PC-9 (cell line): ENCODE measurements at regions not wholly inside any gene's neighbourhood (a gene's known extent, or its start where the extent isn't known, plus 50 kb on each side); places are given as distances from the start of the nearest gene placed in this dataset.

ENCODE experiments used
- BruUV-seq: library from RNA; stranded (reverse); fragments of 400-500 nt; replicated peaks from 2 replicates; lab custom pipeline; 2021; lab: Mats Ljungman, UMichigan
- CTCF ChIA-PET: fragments of 300-600 bp; sonication (Branson Sonifier 250); formaldehyde crosslinking; loops from one replicate; lab custom pipeline; 2022; ENCODE audit warnings: antibody characterized with exemption; lab: Charles Lee
- POLR2A ChIA-PET: fragments of 300-600 bp; sonication (Branson Sonifier 250); formaldehyde crosslinking; loops from one replicate; lab custom pipeline; 2022; ENCODE audit warnings: antibody characterized with exemption; ENCODE audit not compliant: unreplicated experiment; lab: Charles Lee
- DNase-seq, 2 experiments: peaks; one replicate each; pipeline versions ENCODE4 v3.0.0 to v3.0.0-alpha.2; 2015 to 2022; ENCODE audit warnings: mixed read lengths in 1 of 2
- H2AFZ ChIP-seq: fragments of 200-600 bp; sonication (generic); 2 replicates; pipeline ENCODE4 v1.8.1; 2017; ENCODE audit warnings: antibody characterized with exemption
- H3F3A ChIP-seq: fragments of 200-600 bp; sonication (generic); 2 replicates; pipeline ENCODE4 v1.8.1; 2017; ENCODE audit warnings: antibody characterized with exemption, mild to moderate bottlenecking, low read depth; ENCODE audit not compliant: insufficient read depth
- H3K27ac ChIP-seq: fragments of 200-600 bp; sonication (generic); 2 replicates; pipeline ENCODE4 v1.6.1; 2016; ENCODE audit warnings: mixed run types
- H3K27me3 ChIP-seq: fragments of 200-600 bp; sonication (generic); 2 replicates; pipeline ENCODE4 v1.6.1; 2016; ENCODE audit warnings: low read depth, mixed run types; ENCODE audit not compliant: insufficient read depth
- H3K36me3 ChIP-seq: fragments of 200-600 bp; sonication (generic); 2 replicates; pipeline ENCODE4 v1.6.1; 2016; ENCODE audit warnings: low read depth, mixed run types
- H3K4me1 ChIP-seq: fragments of 200-600 bp; sonication (generic); replicated peaks from 2 replicates; pipeline ENCODE4 v1.6.1; 2016; ENCODE audit warnings: mixed run types; ENCODE audit not compliant: insufficient read depth
- H3K4me2 ChIP-seq: fragments of 200-600 bp; sonication (generic); 2 replicates; pipeline ENCODE4 v1.6.1; 2017; ENCODE audit warnings: mixed run types
- H3K4me3 ChIP-seq: fragments of 200-600 bp; sonication (generic); 2 replicates; pipeline ENCODE4 v1.6.1; 2016; ENCODE audit warnings: mixed run types
- H3K79me2 ChIP-seq: fragments of 200-600 bp; sonication (generic); 2 replicates; pipeline ENCODE4 v1.6.1; 2017; ENCODE audit warnings: low read depth, mixed run types
- H3K9me2 ChIP-seq: fragments of 200-600 bp; sonication (generic); 2 replicates; pipeline ENCODE4 v1.8.1; 2017; ENCODE audit warnings: mild to moderate bottlenecking; ENCODE audit not compliant: insufficient read depth
- H3K9me3 ChIP-seq: fragments of 200-600 bp; sonication (generic); 2 replicates; pipeline ENCODE4 v1.8.1; 2016; ENCODE audit warnings: low read depth; ENCODE audit not compliant: insufficient read depth
- H4K20me1 ChIP-seq: fragments of 200-600 bp; sonication (generic); 2 replicates; pipeline ENCODE4 v1.8.1; 2017; ENCODE audit not compliant: insufficient read depth
- CTCF ChIP-seq: fragments of 200-600 bp; sonication (generic); conservative IDR thresholded peaks from 2 replicates; pipeline ENCODE4 v1.6.1; 2017; ENCODE audit warnings: mixed run types, antibody characterized with exemption, mild to moderate bottlenecking, moderate library complexity
- EZH2 ChIP-seq: fragments of 200-600 bp; sonication (generic); IDR thresholded peaks from 2 replicates; pipeline ENCODE4 v1.8.0; 2017; ENCODE audit warnings: antibody characterized with exemption, low read depth
- intact Hi-C: fragments of 100-400 bp; cut with micrococcal nuclease; formaldehyde crosslinking; loops from one replicate; pipeline ENCODE4 v1.10.0; 2022; ENCODE audit not compliant: unreplicated experiment

GRCh38 chr4:129751646-129752045 is 655.7 kb downstream of the C4orf33 start:
- CTCF ChIA-PET, result no interaction called here
- intact Hi-C loops, result no loop called here
- H3K4me2 ChIP-seq, result no peak overlapping the region

GRCh38 chr4:129783596-129783995 is 687.6 kb downstream of the C4orf33 start:
- TF ChIP-seq CTCF, result no peak
- no peak for TF ChIP-seq EZH2
- intact Hi-C loops, result no loop called here

More at GRCh38 chr4:129751646-129752045, 655.7 kb downstream of the C4orf33 start:
- H3K9me2 ChIP-seq, result no peaks in the 10 kb centered on the region
- H4K20me1 ChIP-seq, result no peaks in the 10 kb centered on the region
- POLR2A ChIA-PET, result no interaction called here
- no peaks in the 10 kb centered on the region for H3K27me3 ChIP-seq
- H3K27ac ChIP-seq, result no peak overlapping the region
- no peak for TF ChIP-seq CTCF
- TF ChIP-seq EZH2, result no peak
- H3K36me3 ChIP-seq, result no peaks in the 10 kb centered on the region
- BruUV-seq, result no TSS peak
- no peak for DNase-seq
- no peak overlapping the region for H2AFZ ChIP-seq
- no peaks in the 10 kb centered on the region for H3K9me3 ChIP-seq
- no peaks in the 10 kb centered on the region for H3K79me2 ChIP-seq
- no peak overlapping the region for H3K4me3 ChIP-seq
- H3F3A ChIP-seq, result no peaks in the 10 kb centered on the region
- H3K4me1 ChIP-seq, result no peaks in the 10 kb centered on the region

GRCh38 chr4:129788486-129788885 is 692.5 kb downstream of the C4orf33 start:
- no peaks in the 10 kb centered on the region for H4K20me1 ChIP-seq
- H3K4me2 ChIP-seq, result no peak overlapping the region
- intact Hi-C loops, result no loop called here
- H3K4me3 ChIP-seq, result no peak overlapping the region
- no peak overlapping the region for H3K27ac ChIP-seq
- no peaks in the 10 kb centered on the region for H3F3A ChIP-seq
- no peaks in the 10 kb centered on the region for H3K9me3 ChIP-seq
- no peaks in the 10 kb centered on the region for H3K27me3 ChIP-seq
- H2AFZ ChIP-seq, result no peak overlapping the region
- POLR2A ChIA-PET, result no interaction called here
- TF ChIP-seq CTCF (no peak), EZH2 (no peak)
- no TSS peak for BruUV-seq
- no peak for DNase-seq
- H3K36me3 ChIP-seq, result no peaks in the 10 kb centered on the region
- CTCF ChIA-PET, result no interaction called here
- no peaks in the 10 kb centered on the region for H3K4me1 ChIP-seq
- no peaks in the 10 kb centered on the region for H3K79me2 ChIP-seq
- no peaks in the 10 kb centered on the region for H3K9me2 ChIP-seq

More at GRCh38 chr4:129783596-129783995, 687.6 kb downstream of the C4orf33 start:
- no peaks in the 10 kb centered on the region for H3K9me3 ChIP-seq
- POLR2A ChIA-PET, result no interaction called here
- no peaks in the 10 kb centered on the region for H3K4me1 ChIP-seq
- no peak overlapping the region for H3K4me3 ChIP-seq
- H4K20me1 ChIP-seq, result no peaks in the 10 kb centered on the region
- no peak for DNase-seq
- no peaks in the 10 kb centered on the region for H3F3A ChIP-seq
- no peaks in the 10 kb centered on the region for H3K27me3 ChIP-seq
- no peaks in the 10 kb centered on the region for H3K9me2 ChIP-seq
- H3K36me3 ChIP-seq, result no peaks in the 10 kb centered on the region
- no peak overlapping the region for H3K27ac ChIP-seq
- no peak overlapping the region for H2AFZ ChIP-seq
- CTCF ChIA-PET, result no interaction called here
- no peaks in the 10 kb centered on the region for H3K79me2 ChIP-seq
- H3K4me2 ChIP-seq, result no peak overlapping the region
- no TSS peak for BruUV-seq
